HG03520 (cell line): ENCODE measurements at regions not wholly inside any gene's neighbourhood (a gene's known extent, or its start where the extent isn't known, plus 50 kb on each side); places are given as distances from the start of the nearest gene placed in this dataset.

Experiments used
- ATAC-seq: cut with Tn5 transposase; IDR thresholded peaks from one replicate; pipeline ENCODE4 v1.9.1; 2021; ENCODE audit warnings: mild to moderate bottlenecking, moderate library complexity; ENCODE audit not compliant: unreplicated experiment

- ATAC-seq = peak; percentile 61
These were observed 714.7 kb upstream of the TENM4 start for GRCh38 chr11:80155412-80156017.

GRCh38 chr11:80146232-80146631, 705.4 kb upstream of the TENM4 start:
- no peak for ATAC-seq

- ATAC-seq = no peak
These were observed 704.2 kb upstream of the TENM4 start for GRCh38 chr11:80144897-80145594.

GRCh38 chr11:80136991-80137390, 696.2 kb upstream of the TENM4 start:
- ATAC-seq = no peak

GRCh38 chr11:80129396-80129795, 688.6 kb upstream of the TENM4 start:
- ATAC-seq = no peak

GRCh38 chr11:80122211-80122610, 681.4 kb upstream of the TENM4 start:
- no peak for ATAC-seq

- no peak for ATAC-seq
These were observed 677.2 kb upstream of the TENM4 start for GRCh38 chr11:80118073-80118472.

GRCh38 chr11:80116796-80117195, 676.0 kb upstream of the TENM4 start:
- no peak for ATAC-seq

- ATAC-seq = no peak
These were observed 668.8 kb upstream of the TENM4 start for GRCh38 chr11:80109652-80110051.

- no peak for ATAC-seq
These were observed 668.2 kb upstream of the TENM4 start for GRCh38 chr11:80109031-80109430.

- ATAC-seq = no peak
These were observed 666.6 kb upstream of the TENM4 start for GRCh38 chr11:80107415-80107814.

GRCh38 chr11:80104191-80104590, 663.4 kb upstream of the TENM4 start:
- no peak for ATAC-seq

GRCh38 chr11:80103142-80103859, 662.5 kb upstream of the TENM4 start:
- ATAC-seq = no peak

- no peak for ATAC-seq
These were observed 656.3 kb upstream of the TENM4 start for GRCh38 chr11:80097146-80097545.

GRCh38 chr11:80096736-80097135, 655.9 kb upstream of the TENM4 start:
- no peak for ATAC-seq

GRCh38 chr11:80086496-80087055, 645.7 kb upstream of the TENM4 start:
- ATAC-seq = no peak

GRCh38 chr11:80085563-80085962, 644.7 kb upstream of the TENM4 start:
- no peak for ATAC-seq

GRCh38 chr11:80084608-80085007, 643.8 kb upstream of the TENM4 start:
- ATAC-seq = no peak

GRCh38 chr11:80083531-80083951, 642.7 kb upstream of the TENM4 start:
- no peak for ATAC-seq

- ATAC-seq = no peak
These were observed 641.6 kb upstream of the TENM4 start for GRCh38 chr11:80082406-80082805.

GRCh38 chr11:80077113-80077512, 636.3 kb upstream of the TENM4 start:
- no peak for ATAC-seq

GRCh38 chr11:80074837-80075236, 634.0 kb upstream of the TENM4 start:
- ATAC-seq = no peak
